ENCODE measurements at regions not wholly inside any gene's neighbourhood (a gene's known extent, or its start where the extent isn't known, plus 50 kb on each side); places are given as distances from the start of the nearest gene placed in this dataset.

- ChIA-PET POLR2A (no interaction called here), CTCF (no interaction called here)
- Mint-ChIP-seq H3K27me3 (ENCODE audit: low read depth) (peaks cover 6% of the 10 kb centered on the region; the same call in 1 of the 2 replicates), H3K4me1 (peaks cover 3% of the 10 kb centered on the region; the same call in 1 of the 2 replicates), H3K36me3 (peaks cover 32% of the 10 kb centered on the region), H3K9me3 (peaks cover 54% of the 10 kb centered on the region), H3K27ac (no peak overlapping the region), H3K4me3 (no peak overlapping the region)
- ATAC-seq (no peak), DNase-seq (ENCODE audit: low spot score) (no peak)
- no peak for TF ChIP-seq NR2C2 (CRISPR knock-in tag; IDR thresholded peaks at IDR 0.05)
- no peak for TF ChIP-seq ZNF396 (CRISPR knock-in tag; IDR thresholded peaks at IDR 0.05; ENCODE audit: borderline replicate concordance)
- TF ChIP-seq PREB (CRISPR knock-in tag; IDR thresholded peaks at IDR 0.05; ENCODE audit: borderline replicate concordance), result no peak
- TF ChIP-seq MYBL2 (CRISPR knock-in tag; IDR thresholded peaks at IDR 0.05), result no peak
- TF ChIP-seq TP53 (CRISPR knock-in tag; IDR thresholded peaks at IDR 0.05), result no peak
- no peak for TF ChIP-seq FOXK1 (CRISPR knock-in tag; IDR thresholded peaks at IDR 0.05)
- TF ChIP-seq, protein P1, sequence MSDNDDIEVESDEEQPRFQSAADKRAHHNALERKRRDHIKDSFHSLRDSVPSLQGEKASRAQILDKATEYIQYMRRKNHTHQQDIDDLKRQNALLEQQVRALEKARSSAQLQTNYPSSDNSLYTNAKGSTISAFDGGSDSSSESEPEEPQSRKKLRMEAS (CRISPR knock-in tag; IDR thresholded peaks at IDR 0.05), result no peak
- TF ChIP-seq, protein P2, sequence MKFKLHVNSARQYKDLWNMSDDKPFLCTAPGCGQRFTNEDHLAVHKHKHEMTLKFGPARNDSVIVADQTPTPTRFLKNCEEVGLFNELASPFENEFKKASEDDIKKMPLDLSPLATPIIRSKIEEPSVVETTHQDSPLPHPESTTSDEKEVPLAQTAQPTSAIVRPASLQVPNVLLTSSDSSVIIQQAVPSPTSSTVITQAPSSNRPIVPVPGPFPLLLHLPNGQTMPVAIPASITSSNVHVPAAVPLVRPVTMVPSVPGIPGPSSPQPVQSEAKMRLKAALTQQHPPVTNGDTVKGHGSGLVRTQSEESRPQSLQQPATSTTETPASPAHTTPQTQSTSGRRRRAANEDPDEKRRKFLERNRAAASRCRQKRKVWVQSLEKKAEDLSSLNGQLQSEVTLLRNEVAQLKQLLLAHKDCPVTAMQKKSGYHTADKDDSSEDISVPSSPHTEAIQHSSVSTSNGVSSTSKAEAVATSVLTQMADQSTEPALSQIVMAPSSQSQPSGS (CRISPR knock-in tag; IDR thresholded peaks at IDR 0.05; ENCODE audit: borderline replicate concordance, low read depth), result no peak
- TF ChIP-seq, protein P3, sequence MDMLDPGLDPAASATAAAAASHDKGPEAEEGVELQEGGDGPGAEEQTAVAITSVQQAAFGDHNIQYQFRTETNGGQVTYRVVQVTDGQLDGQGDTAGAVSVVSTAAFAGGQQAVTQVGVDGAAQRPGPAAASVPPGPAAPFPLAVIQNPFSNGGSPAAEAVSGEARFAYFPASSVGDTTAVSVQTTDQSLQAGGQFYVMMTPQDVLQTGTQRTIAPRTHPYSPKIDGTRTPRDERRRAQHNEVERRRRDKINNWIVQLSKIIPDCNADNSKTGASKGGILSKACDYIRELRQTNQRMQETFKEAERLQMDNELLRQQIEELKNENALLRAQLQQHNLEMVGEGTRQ (CRISPR knock-in tag; IDR thresholded peaks at IDR 0.05), result no peak
- no peak for TF ChIP-seq CREB1 (CRISPR knock-in tag; IDR thresholded peaks at IDR 0.05)
- no peak for TF ChIP-seq ETV6 (CRISPR knock-in tag; IDR thresholded peaks at IDR 0.05)
- TF ChIP-seq EMX1 (CRISPR knock-in tag; IDR thresholded peaks at IDR 0.05), result no peak
These were observed 102.9 kb downstream of the LRRN1 start for GRCh38 chr3:3902161-3902560.

DNA sequence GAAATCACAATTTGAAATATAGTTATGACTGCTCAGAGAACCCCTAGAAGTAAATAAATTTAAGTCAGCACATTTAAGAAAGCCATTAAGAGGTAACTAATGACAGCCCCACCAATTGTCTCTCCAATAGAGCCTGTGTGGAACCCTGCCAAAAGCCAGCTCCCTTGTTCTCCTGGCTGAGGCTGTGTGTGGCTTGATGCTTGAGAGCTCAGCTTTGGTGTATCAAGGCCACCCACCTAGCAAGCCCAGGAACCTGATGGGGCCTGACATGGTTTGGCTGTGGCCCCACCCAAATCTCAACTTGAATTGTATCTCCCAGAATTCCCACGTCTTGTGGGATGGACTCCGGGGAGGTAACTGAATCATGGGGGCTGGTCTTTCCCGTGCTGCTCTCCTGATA lies 106.9 kb downstream of the LRRN1 start:
- DNase-seq (ENCODE audit: low spot score) (no peak), ATAC-seq (no peak)
- Mint-ChIP-seq H3K9me3 (peaks cover 66% of the 10 kb centered on the region), H3K4me1 (peaks cover 3% of the 10 kb centered on the region; the same call in 1 of the 2 replicates), H3K36me3 (peaks cover 43% of the 10 kb centered on the region), H3K27me3 (ENCODE audit: low read depth) (peaks cover 6% of the 10 kb centered on the region; the same call in 1 of the 2 replicates), H3K27ac (no peak overlapping the region), H3K4me3 (no peak overlapping the region)
- TF ChIP-seq ZBTB21 (CRISPR knock-in tag; IDR thresholded peaks at IDR 0.05; ENCODE audit: borderline replicate concordance), result no peak
- ChIA-PET POLR2A (no interaction called here), CTCF (no interaction called here)

GRCh38 chr3:3907023-3907422 lies 107.8 kb downstream of the LRRN1 start:
- no peak overlapping the region for H3K27ac Mint-ChIP-seq
- TF ChIP-seq, protein P1 (CRISPR knock-in tag; IDR thresholded peaks at IDR 0.05), result no peak
- TF ChIP-seq ATF1 (CRISPR knock-in tag; IDR thresholded peaks at IDR 0.05), result no peak
- TF ChIP-seq FOXP4 (CRISPR knock-in tag; IDR thresholded peaks at IDR 0.05), result no peak
- no peak for TF ChIP-seq ZNF317 (CRISPR knock-in tag; IDR thresholded peaks at IDR 0.05; ENCODE audit: borderline replicate concordance, low read depth)
- no peak for DNase-seq (ENCODE audit: low spot score)

More at GRCh38 chr3:3907023-3907422, 107.8 kb downstream of the LRRN1 start:
- POLR2A ChIA-PET, result no interaction called here
- peaks cover 6% of the 10 kb centered on the region; the same call in 1 of the 2 replicates for H3K27me3 Mint-ChIP-seq (ENCODE audit: low read depth)
- H3K4me1 Mint-ChIP-seq, result peaks cover 1% of the 10 kb centered on the region; the same call in 1 of the 2 replicates
- H3K9me3 Mint-ChIP-seq, result peaks cover 60% of the 10 kb centered on the region
- CTCF ChIA-PET, result no interaction called here
- H3K4me3 Mint-ChIP-seq, result no peak overlapping the region
- ATAC-seq, result no peak
- H3K36me3 Mint-ChIP-seq, result peaks cover 41% of the 10 kb centered on the region
